ENCODE measurements at regions not wholly inside any gene's neighbourhood (a gene's known extent, or its start where the extent isn't known, plus 50 kb on each side); places are given as distances from the start of the nearest gene placed in this dataset.

GRCh38 chr10:21138769-21139340 lies 241.7 kb upstream of the NEBL start:
- no peak for ATAC-seq
- no peaks in the 10 kb centered on the region for H4K20me1 ChIP-seq (ENCODE audit: control insufficient read depth, insufficient read depth)
- intact Hi-C loops (cut with micrococcal nuclease; ENCODE audit: unreplicated experiment): no loop called here
- H3K79me2 ChIP-seq (ENCODE audit: control insufficient read depth, insufficient read depth, low read length): no peaks in the 10 kb centered on the region
- H3K27ac ChIP-seq (ENCODE audit: control insufficient read depth, insufficient read depth): no peak overlapping the region
- TF ChIP-seq BCLAF1 (IDR thresholded peaks at IDR 0.05) (no peak), MAX (IDR thresholded peaks at IDR 0.05; ENCODE audit: low read depth, low read length) (no peak), NBN (IDR thresholded peaks at IDR 0.05) (no peak), BMI1 (IDR thresholded peaks at IDR 0.05; ENCODE audit: borderline replicate concordance) (no peak), CUX1 (IDR thresholded peaks at IDR 0.05; ENCODE audit: insufficient replicate concordance, low read depth, low read length) (no peak), WRNIP1 (IDR thresholded peaks at IDR 0.05; ENCODE audit: borderline replicate concordance, low read depth, low read length) (no peak), CBX5 (IDR thresholded peaks at IDR 0.05; ENCODE audit: low read depth) (no peak), YBX1 (IDR thresholded peaks at IDR 0.05) (no peak), NFYA (IDR thresholded peaks at IDR 0.05; ENCODE audit: borderline replicate concordance, low read depth, low read length) (no peak), RCOR1 (conservative IDR thresholded peaks at IDR 0.05; ENCODE audit: low read depth, low read length) (no peak), ASH2L (IDR thresholded peaks at IDR 0.05; ENCODE audit: borderline replicate concordance, low read depth) (no peak)
- H3K9me3 ChIP-seq (replicated peaks; ENCODE audit: control insufficient read depth, insufficient read depth, low read length): no peaks in the 10 kb centered on the region
- FAIRE-seq: no peak
- H2AFZ ChIP-seq (ENCODE audit: control insufficient read depth, low read depth, low read length): no peak overlapping the region
- ChIA-PET POLR2A (interaction anchor here (0.6 kb wide), 1 partner anchor 330 kb away, joined by 3 read pairs; no protein-coding TSS in a partner anchor), RAD21 (ENCODE audit: unreplicated experiment) (no interaction called here), CTCF (interaction anchor here (0.6 kb wide), 1 partner anchor 593 kb away, joined by 3 read pairs; no protein-coding TSS in a partner anchor), SMC1A (ENCODE audit: uncharacterized antibody, unreplicated experiment) (no interaction called here)
- H3K4me2 ChIP-seq (ENCODE audit: control insufficient read depth, insufficient read depth): no peak overlapping the region
- DNase-seq (ENCODE audit: low read depth, low spot score): no peak
- in situ Hi-C loops (cut with MboI): no loop called here
- H3K36me3 ChIP-seq (ENCODE audit: control insufficient read depth in 2 of 2, insufficient read depth in 2 of 2, low read length in 1 of 2): no peaks in the 10 kb centered on the region
- H3K4me1 ChIP-seq (ENCODE audit: control insufficient read depth, insufficient read depth, low read length): no peaks in the 10 kb centered on the region
- no peak overlapping the region for H3K9ac ChIP-seq (ENCODE audit: control insufficient read depth, insufficient read depth, low read length)
- BruUV-seq (replicated peaks): no TSS peak
- no peak overlapping the region for H3K4me3 ChIP-seq
- H3K27me3 ChIP-seq (replicated peaks in 1 of 2; ENCODE audit: control insufficient read depth in 2 of 2, insufficient read depth in 2 of 2, low read length in 1 of 2): no peaks in the 10 kb centered on the region
- 24% methylated on average over 6 of the region's 6 CpGs for WGBS (ENCODE audit: insufficient coverage, insufficient replicate concordance, low lambda C conversion rate, missing lambda C conversion rate)
